Natural killer cell (primary cell): ENCODE measurements at regions not wholly inside any gene's neighbourhood (a gene's known extent, or its start where the extent isn't known, plus 50 kb on each side); places are given as distances from the start of the nearest gene placed in this dataset.
"Not testable (repeated sequence)": the region's sequence is repeated elsewhere in the genome, so short reads cannot be mapped to it uniquely, and the experiment has no call there.

Source experiments
- ATAC-seq, 3 donors: fragments of 150-1000 bp in 2 of 3; fragments of 200-7000 bp in 1 of 3; cut with Tn5 transposase; 1 replicate in 1 of 3; 2 replicates in 2 of 3; pipeline ENCODE4 v1.10.0; 2021; ENCODE audit warnings: mild to moderate bottlenecking in 2 of 3, moderate library complexity in 2 of 3
- DNase-seq, 2 donors: peaks; one replicate each; pipeline versions ENCODE4 v3.0.0 to v3.0.0-alpha.2; 2013 to 2021; ENCODE audit warnings: mixed read lengths in 1 of 2
- H3K27ac ChIP-seq: one replicate; pipeline ENCODE4 v1.5.1; 2013; ENCODE audit warnings: mild to moderate bottlenecking, low read length
- H3K27me3 ChIP-seq: one replicate; pipeline ENCODE4 v1.6.1; 2013; ENCODE audit warnings: low read length; ENCODE audit not compliant: control insufficient read depth, insufficient read depth
- H3K36me3 ChIP-seq: one replicate; pipeline ENCODE4 v1.6.1; 2013; ENCODE audit warnings: low read length; ENCODE audit not compliant: control insufficient read depth, insufficient read depth
- H3K4me1 ChIP-seq: one replicate; pipeline ENCODE4 v1.6.1; 2013; ENCODE audit warnings: low read length; ENCODE audit not compliant: control insufficient read depth, insufficient read depth
- H3K4me3 ChIP-seq: one replicate; pipeline ENCODE4 v1.5.1; 2013; ENCODE audit warnings: low read length
- H3K9me3 ChIP-seq: one replicate; pipeline ENCODE4 v1.6.1; 2013; ENCODE audit warnings: low read length; ENCODE audit not compliant: control insufficient read depth, insufficient read depth
- H3K27ac Mint-ChIP-seq, 2 donors: one replicate each; pipeline ENCODE4 v1.8.0; 2022; ENCODE audit warnings: mild to moderate bottlenecking in 2 of 2, mixed read lengths in 2 of 2, moderate library complexity in 1 of 2
- H3K27me3 Mint-ChIP-seq, 2 donors: one replicate each; pipeline ENCODE4 v1.8.0; 2022; ENCODE audit warnings: low read depth in 2 of 2, mixed read lengths in 2 of 2
- H3K36me3 Mint-ChIP-seq: one replicate; pipeline ENCODE4 v1.8.0; 2022; ENCODE audit warnings: mixed read lengths
- H3K4me1 Mint-ChIP-seq, 2 donors: one replicate each; pipeline ENCODE4 v1.8.0; 2022; ENCODE audit warnings: mixed read lengths in 2 of 2
- H3K4me3 Mint-ChIP-seq: one replicate; pipeline ENCODE4 v1.8.0; 2022; ENCODE audit warnings: mild to moderate bottlenecking, moderate library complexity, mixed read lengths
- H3K9me3 Mint-ChIP-seq, 2 donors: one replicate each; pipeline ENCODE4 v1.8.0; 2022; ENCODE audit warnings: mixed read lengths in 2 of 2
- WGBS: methylation state at CpG from one replicate; pipeline ENCODE4 v1.1.7; 2013; ENCODE audit warnings: missing lambda C conversion rate; ENCODE audit not compliant: insufficient coverage; 5-methylcytosine and 5-hydroxymethylcytosine counted together
- intact Hi-C: fragments of 100-400 bp; cut with micrococcal nuclease; formaldehyde crosslinking; loops from one replicate; pipeline ENCODE4 v1.14.2; 2022
- TF ChIP-seq, protein P1 (sequence below): fragments of 200-600 bp; IDR thresholded peaks from one replicate; pipeline ENCODE4 v1.8.0; 2022; ENCODE audit warnings: antibody characterized with exemption

DNA sequence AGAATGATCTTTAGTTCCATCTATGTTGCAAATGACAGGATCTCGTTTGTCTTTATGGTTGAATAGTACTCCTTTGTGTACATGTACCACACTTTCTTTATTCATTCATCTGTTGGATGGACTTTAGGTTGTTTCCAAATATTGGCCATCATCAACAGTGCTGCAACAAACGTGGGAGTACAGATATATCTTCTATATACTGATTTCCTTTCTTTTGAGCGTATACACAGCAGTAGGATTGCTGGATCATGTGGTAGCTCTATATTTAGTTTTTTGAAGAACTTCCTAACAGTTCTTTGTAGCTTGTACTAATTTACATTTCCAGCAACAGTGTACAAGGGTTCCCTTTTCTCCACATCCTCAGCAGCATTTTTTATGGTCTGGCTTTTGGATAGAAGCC lies 407.5 kb upstream of the ANO5 start:
- ATAC-seq (no peak), DNase-seq (no peak)
- Mint-ChIP-seq H3K4me1 (no peaks in the 10 kb centered on the region), H3K27ac (no peak overlapping the region), H3K9me3 (peaks cover 14 to 21% of the 10 kb centered on the region in 2 donors), H3K36me3 (no peaks in the 10 kb centered on the region), H3K4me3 (no peak overlapping the region), H3K27me3 (no peaks in the 10 kb centered on the region)
- Histone ChIP-seq H3K27ac (no peak overlapping the region), H3K36me3 (no peaks in the 10 kb centered on the region), H3K4me3 (no peak overlapping the region), H3K27me3 (no peaks in the 10 kb centered on the region), H3K9me3 (peaks cover 3% of the 10 kb centered on the region), H3K4me1 (no peaks in the 10 kb centered on the region)
- TF ChIP-seq, protein P1, sequence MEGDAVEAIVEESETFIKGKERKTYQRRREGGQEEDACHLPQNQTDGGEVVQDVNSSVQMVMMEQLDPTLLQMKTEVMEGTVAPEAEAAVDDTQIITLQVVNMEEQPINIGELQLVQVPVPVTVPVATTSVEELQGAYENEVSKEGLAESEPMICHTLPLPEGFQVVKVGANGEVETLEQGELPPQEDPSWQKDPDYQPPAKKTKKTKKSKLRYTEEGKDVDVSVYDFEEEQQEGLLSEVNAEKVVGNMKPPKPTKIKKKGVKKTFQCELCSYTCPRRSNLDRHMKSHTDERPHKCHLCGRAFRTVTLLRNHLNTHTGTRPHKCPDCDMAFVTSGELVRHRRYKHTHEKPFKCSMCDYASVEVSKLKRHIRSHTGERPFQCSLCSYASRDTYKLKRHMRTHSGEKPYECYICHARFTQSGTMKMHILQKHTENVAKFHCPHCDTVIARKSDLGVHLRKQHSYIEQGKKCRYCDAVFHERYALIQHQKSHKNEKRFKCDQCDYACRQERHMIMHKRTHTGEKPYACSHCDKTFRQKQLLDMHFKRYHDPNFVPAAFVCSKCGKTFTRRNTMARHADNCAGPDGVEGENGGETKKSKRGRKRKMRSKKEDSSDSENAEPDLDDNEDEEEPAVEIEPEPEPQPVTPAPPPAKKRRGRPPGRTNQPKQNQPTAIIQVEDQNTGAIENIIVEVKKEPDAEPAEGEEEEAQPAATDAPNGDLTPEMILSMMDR = no peak
- WGBS = no CpG with 5 or more reads among the region's 3 CpGs
- intact Hi-C loops = no loop called here

DNA sequence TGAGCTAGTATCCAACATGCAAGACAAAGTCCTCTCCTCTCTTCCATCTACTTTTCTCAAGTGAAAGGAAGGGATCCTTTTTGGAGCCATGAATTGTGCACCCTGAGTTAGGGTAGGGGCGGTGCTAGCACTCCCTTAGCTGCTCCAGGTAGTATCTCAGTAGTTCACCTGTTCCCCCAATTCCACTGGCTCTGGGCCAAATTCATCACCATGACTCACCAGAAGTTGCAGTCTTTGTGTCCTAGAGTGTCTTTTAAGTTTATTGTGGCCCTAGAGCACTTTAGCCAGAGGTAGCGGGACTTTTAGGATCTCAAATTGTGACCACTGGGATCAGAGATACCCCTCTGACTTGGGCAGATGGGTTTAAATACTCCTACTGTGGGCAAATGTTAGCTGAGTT lies 398.6 kb upstream of the ANO5 start:
- no peak overlapping the region for H3K4me3 Mint-ChIP-seq

DNA sequence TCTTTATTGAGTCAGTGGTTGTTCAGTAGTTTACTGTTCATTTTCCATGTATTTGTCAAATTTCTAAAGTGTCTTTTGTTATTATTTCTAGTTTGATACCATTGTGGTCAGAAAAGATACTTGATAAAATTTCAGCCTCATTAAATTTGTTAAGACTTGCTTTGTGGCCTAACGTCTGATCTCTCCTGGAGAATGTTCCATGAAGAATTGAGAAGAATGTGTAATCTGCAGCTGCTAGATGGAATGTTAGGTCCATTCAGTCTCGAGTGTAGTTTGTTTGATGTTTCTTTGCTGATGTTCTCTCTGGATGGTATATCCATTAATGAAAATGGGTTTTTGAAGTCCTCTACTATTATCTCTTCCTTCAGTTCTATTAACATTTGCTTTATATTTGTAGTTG lies 394.7 kb upstream of the ANO5 start:
- H3K27ac ChIP-seq = no peak overlapping the region
- H3K4me1 Mint-ChIP-seq = no peaks in the 10 kb centered on the region
- intact Hi-C loops = no loop called here
- H3K4me3 Mint-ChIP-seq = no peak overlapping the region
- H3K27me3 Mint-ChIP-seq = no peaks in the 10 kb centered on the region
- H3K27me3 ChIP-seq = no peaks in the 10 kb centered on the region
- ATAC-seq = no peak
- no peaks in the 10 kb centered on the region for H3K4me1 ChIP-seq
- WGBS = 82% methylated on average over 2 of the region's 2 CpGs
- TF ChIP-seq, protein P1 = no peak
- no peak for DNase-seq
- H3K27ac Mint-ChIP-seq = no peak overlapping the region
- H3K9me3 ChIP-seq = no peaks in the 10 kb centered on the region
- H3K4me3 ChIP-seq = no peak overlapping the region
- H3K36me3 Mint-ChIP-seq = peaks cover 46% of the 10 kb centered on the region
- H3K36me3 ChIP-seq = no peaks in the 10 kb centered on the region
- peaks cover 22 to 27% of the 10 kb centered on the region in 2 donors for H3K9me3 Mint-ChIP-seq

More for the DNA sequence above, 398.6 kb upstream of the ANO5 start:
- peaks cover 32% of the 10 kb centered on the region for H3K36me3 Mint-ChIP-seq
- Histone ChIP-seq H3K4me3 (no peak overlapping the region), H3K27ac (no peak overlapping the region), H3K36me3 (no peaks in the 10 kb centered on the region), H3K27me3 (no peaks in the 10 kb centered on the region), H3K4me1 (no peaks in the 10 kb centered on the region), H3K9me3 (no peaks in the 10 kb centered on the region)
- DNase-seq (no peak), ATAC-seq (no peak)
- H3K27ac Mint-ChIP-seq = no peak overlapping the region
- WGBS = 86% methylated on average over 2 of the region's 2 CpGs
- peaks cover 29 to 37% of the 10 kb centered on the region in 2 donors for H3K9me3 Mint-ChIP-seq
- TF ChIP-seq, protein P1 = no peak
- H3K4me1 Mint-ChIP-seq = no peaks in the 10 kb centered on the region
- intact Hi-C loops = no loop called here
- H3K27me3 Mint-ChIP-seq = no peaks in the 10 kb centered on the region

DNA sequence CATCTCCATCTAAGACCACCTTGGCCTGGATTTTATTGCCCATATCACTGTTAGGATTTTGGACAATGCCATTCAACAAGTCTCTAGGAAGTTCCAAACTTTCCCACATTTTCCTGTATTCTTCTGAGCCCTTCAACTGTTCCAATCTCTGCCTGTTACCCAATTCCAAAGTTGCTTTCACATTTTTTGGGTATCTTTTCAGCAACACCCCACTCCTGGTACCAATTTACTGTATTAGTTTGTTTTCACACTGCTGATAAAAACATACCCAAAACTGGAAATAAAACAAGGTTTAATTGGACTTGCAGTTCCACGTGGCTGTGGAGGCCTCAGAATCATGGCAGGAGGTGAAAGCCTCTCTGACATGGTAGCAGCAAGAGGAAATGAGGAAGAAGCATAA lies 388.4 kb upstream of the ANO5 start:
- not testable (repeated sequence) for H3K4me1 Mint-ChIP-seq
- 50% methylated on average over 1 of the region's 1 CpG for WGBS

More for the DNA sequence above, 388.4 kb upstream of the ANO5 start:
- DNase-seq, H3K27ac Mint-ChIP-seq, H3K4me3 ChIP-seq, H3K4me3 Mint-ChIP-seq, intact Hi-C loops, H3K4me1 ChIP-seq, H3K27me3 Mint-ChIP-seq, ATAC-seq, H3K27me3 ChIP-seq, H3K9me3 Mint-ChIP-seq, H3K9me3 ChIP-seq, H3K27ac ChIP-seq, H3K36me3 ChIP-seq: not testable (repeated sequence)
- peaks cover 14% of the 10 kb centered on the region for H3K36me3 Mint-ChIP-seq
